Suprapubic skin (tissue), 4 donors: ENCODE measurements at regions not wholly inside any gene's neighbourhood (a gene's known extent, or its start where the extent isn't known, plus 50 kb on each side); places are given as distances from the start of the nearest gene placed in this dataset.

ENCODE experiments used
- DNase-seq, 2 donors: peaks; one replicate each; pipeline ENCODE4 v3.0.0-alpha.2; 2019; ENCODE audit warnings: low spot score in 2 of 2
- H3K27ac ChIP-seq: fragments of 200-600 bp; sonication (generic); one replicate; pipeline ENCODE4 v1.5.1; 2019
- H3K27me3 ChIP-seq: fragments of 200-600 bp; sonication (generic); one replicate; pipeline ENCODE4 v1.5.1; 2019
- H3K36me3 ChIP-seq: fragments of 200-600 bp; sonication (generic); one replicate; pipeline ENCODE4 v1.5.1; 2019
- H3K4me1 ChIP-seq: fragments of 200-600 bp; sonication (generic); one replicate; pipeline ENCODE4 v1.5.1; 2019
- H3K4me3 ChIP-seq: fragments of 200-600 bp; sonication (generic); one replicate; pipeline ENCODE4 v1.5.1; 2019; ENCODE audit warnings: mild to moderate bottlenecking
- H3K9me3 ChIP-seq: fragments of 200-600 bp; sonication (generic); one replicate; pipeline ENCODE4 v1.5.1; 2019
- CTCF ChIP-seq, 2 donors: fragments of 200-600 bp in 1 of 2; fragments of 450-650 bp in 1 of 2; sonication (generic) in 1 of 2; IDR thresholded peaks; one replicate each; pipeline ENCODE4 v1.5.1; 2016 to 2019; ENCODE audit warnings: antibody characterized with exemption in 2 of 2, mild to moderate bottlenecking in 1 of 2, moderate library complexity in 1 of 2
- EP300 ChIP-seq: sonication (generic); formaldehyde crosslinking; IDR thresholded peaks from one replicate; pipeline ENCODE4 v1.6.1; 2017; ENCODE audit warnings: antibody characterized with exemption
- POLR2A ChIP-seq, 2 donors: fragments of 450-650 bp; IDR thresholded peaks; one replicate each; pipeline ENCODE4 v1.6.1; 2017; ENCODE audit warnings: antibody characterized with exemption in 2 of 2, mild to moderate bottlenecking in 2 of 2, moderate library complexity in 2 of 2
- POLR2AphosphoS5 ChIP-seq, 3 donors: sonication (generic); formaldehyde crosslinking; IDR thresholded peaks; one replicate each; pipeline ENCODE4 v1.6.1; 2017; ENCODE audit warnings: antibody characterized with exemption in 3 of 3
- WGBS: methylation state at CpG from one replicate; pipeline ENCODE4 v1.1.5; 2018; 5-methylcytosine and 5-hydroxymethylcytosine counted together

- Histone ChIP-seq H3K9me3 (no peaks in the 10 kb centered on the region), H3K27me3 (no peaks in the 10 kb centered on the region), H3K4me1 (peaks cover 8% of the 10 kb centered on the region), H3K4me3 (no peak overlapping the region), H3K36me3 (no peaks in the 10 kb centered on the region), H3K27ac (no peak overlapping the region)
- DNase-seq = no peak
- 38% methylated on average over 1 of the region's 1 CpG for WGBS
- no peak for TF ChIP-seq CTCF (IDR thresholded peaks at IDR 0.05)
- no peak for TF ChIP-seq POLR2AphosphoS5 (IDR thresholded peaks at IDR 0.05)
- TF ChIP-seq EP300 = no peak
- no peak for TF ChIP-seq POLR2A (IDR thresholded peaks at IDR 0.05)
Observed at GRCh38 chr4:54498661-54499111, 159.1 kb upstream of the KIT start.

GRCh38 chr4:54499308-54500074 lies 158.3 kb upstream of the KIT start:
- Histone ChIP-seq H3K9me3 (no peaks in the 10 kb centered on the region), H3K27me3 (no peaks in the 10 kb centered on the region), H3K27ac (no peak overlapping the region), H3K36me3 (no peaks in the 10 kb centered on the region), H3K4me3 (no peak overlapping the region), H3K4me1 (peaks cover 8% of the 10 kb centered on the region)
- TF ChIP-seq POLR2A (IDR thresholded peaks at IDR 0.05) (no peak), EP300 (no peak), CTCF (IDR thresholded peaks at IDR 0.05) (no peak), POLR2AphosphoS5 (IDR thresholded peaks at IDR 0.05) (no peak)
- 54% methylated on average over 7 of the region's 7 CpGs for WGBS
- no peak for DNase-seq

GRCh38 chr4:54505362-54505761 lies 152.4 kb upstream of the KIT start:
- no peak for TF ChIP-seq EP300
- no peak for TF ChIP-seq CTCF (IDR thresholded peaks at IDR 0.05)
- TF ChIP-seq POLR2A (IDR thresholded peaks at IDR 0.05) = no peak
- no peak for TF ChIP-seq POLR2AphosphoS5 (IDR thresholded peaks at IDR 0.05)
- Histone ChIP-seq H3K4me1 (no peaks in the 10 kb centered on the region), H3K27me3 (no peaks in the 10 kb centered on the region), H3K4me3 (no peak overlapping the region), H3K36me3 (no peaks in the 10 kb centered on the region), H3K27ac (no peak overlapping the region), H3K9me3 (no peaks in the 10 kb centered on the region)
- DNase-seq = no peak

- H3K36me3 ChIP-seq = no peaks in the 10 kb centered on the region
- 92% methylated on average over 7 of the region's 7 CpGs for WGBS
Observed at GRCh38 chr4:54505996-54506395, 151.8 kb upstream of the KIT start.

More at GRCh38 chr4:54505996-54506395, 151.8 kb upstream of the KIT start:
- no peak overlapping the region for H3K4me3 ChIP-seq
- no peaks in the 10 kb centered on the region for H3K9me3 ChIP-seq
- H3K27ac ChIP-seq = no peak overlapping the region
- no peak for TF ChIP-seq POLR2A (IDR thresholded peaks at IDR 0.05)
- TF ChIP-seq CTCF (IDR thresholded peaks at IDR 0.05) = no peak
- TF ChIP-seq EP300 = no peak
- TF ChIP-seq POLR2AphosphoS5 (IDR thresholded peaks at IDR 0.05) = no peak
- DNase-seq = no peak
- H3K4me1 ChIP-seq = no peaks in the 10 kb centered on the region
- H3K27me3 ChIP-seq = no peaks in the 10 kb centered on the region
